GM19324 (cell line): ENCODE measurements at regions not wholly inside any gene's neighbourhood (a gene's known extent, or its start where the extent isn't known, plus 50 kb on each side); places are given as distances from the start of the nearest gene placed in this dataset.

Experiments
- ATAC-seq: cut with Tn5 transposase; IDR thresholded peaks from one replicate; pipeline ENCODE4 v1.9.1; 2021; ENCODE audit warnings: mild to moderate bottlenecking, moderate library complexity; ENCODE audit not compliant: unreplicated experiment, low FRiP score

GRCh38 chr3:174767406-174767805 lies 91.7 kb upstream of the NAALADL2 start:
- no peak for ATAC-seq

GRCh38 chr3:174767853-174768382 lies 91.2 kb upstream of the NAALADL2 start:
- ATAC-seq: no peak

GRCh38 chr3:174769171-174769570 lies 90.0 kb upstream of the NAALADL2 start:
- no peak for ATAC-seq

- ATAC-seq: no peak
Observed at GRCh38 chr3:174775603-174776002, 83.5 kb upstream of the NAALADL2 start.

GRCh38 chr3:174776123-174776522 lies 83.0 kb upstream of the NAALADL2 start:
- no peak for ATAC-seq

GRCh38 chr3:174776636-174777035 lies 82.5 kb upstream of the NAALADL2 start:
- no peak for ATAC-seq

- no peak for ATAC-seq
Observed at GRCh38 chr3:174777813-174778212, 81.3 kb upstream of the NAALADL2 start.

- ATAC-seq: no peak
Observed at GRCh38 chr3:174783502-174783901, 75.6 kb upstream of the NAALADL2 start.

GRCh38 chr3:174784206-174784934 lies 74.8 kb upstream of the NAALADL2 start:
- no peak for ATAC-seq

GRCh38 chr3:174786825-174787224 lies 72.3 kb upstream of the NAALADL2 start:
- ATAC-seq: no peak

GRCh38 chr3:174791161-174791560 lies 68.0 kb upstream of the NAALADL2 start:
- no peak for ATAC-seq

GRCh38 chr3:174792864-174793263 lies 66.3 kb upstream of the NAALADL2 start:
- no peak for ATAC-seq
